ENCODE measurements at regions not wholly inside any gene's neighbourhood (a gene's known extent, or its start where the extent isn't known, plus 50 kb on each side); places are given as distances from the start of the nearest gene placed in this dataset.

GRCh38 chr2:221205103-221205673, 366.9 kb downstream of the EPHA4 start:
- DNase-seq: no peak

- no peak for DNase-seq
Measured at GRCh38 chr2:221210686-221211085, 361.4 kb downstream of the EPHA4 start.

- DNase-seq: no peak
Measured at GRCh38 chr2:221211653-221212052, 360.5 kb downstream of the EPHA4 start.

- no peak for DNase-seq
Measured at GRCh38 chr2:221212105-221212504, 360.0 kb downstream of the EPHA4 start.

GRCh38 chr2:221215487-221215886, 356.6 kb downstream of the EPHA4 start:
- no peak for DNase-seq

GRCh38 chr2:221216636-221217035, 355.5 kb downstream of the EPHA4 start:
- no peak for DNase-seq

GRCh38 chr2:221225752-221226151, 346.4 kb downstream of the EPHA4 start:
- DNase-seq: no peak

- no peak for DNase-seq
Measured at GRCh38 chr2:221228214-221228769, 343.8 kb downstream of the EPHA4 start.

GRCh38 chr2:221229099-221229498, 343.0 kb downstream of the EPHA4 start:
- no peak for DNase-seq

- no peak for DNase-seq
Measured at GRCh38 chr2:221231511-221231910, 340.6 kb downstream of the EPHA4 start.

GRCh38 chr2:221235941-221236340, 336.2 kb downstream of the EPHA4 start:
- no peak for DNase-seq

GRCh38 chr2:221241072-221241471, 331.0 kb downstream of the EPHA4 start:
- DNase-seq: no peak

- no peak for DNase-seq
Measured at GRCh38 chr2:221243771-221244170, 328.3 kb downstream of the EPHA4 start.

GRCh38 chr2:221245045-221245444, 327.1 kb downstream of the EPHA4 start:
- no peak for DNase-seq

- DNase-seq: no peak
Measured at GRCh38 chr2:221245772-221246171, 326.3 kb downstream of the EPHA4 start.

- DNase-seq: no peak
Measured at GRCh38 chr2:221254299-221254698, 317.8 kb downstream of the EPHA4 start.

GRCh38 chr2:221255862-221256261, 316.2 kb downstream of the EPHA4 start:
- no peak for DNase-seq

- DNase-seq: no peak
Measured at GRCh38 chr2:221258464-221258863, 313.6 kb downstream of the EPHA4 start.

GRCh38 chr2:221262651-221263050, 309.5 kb downstream of the EPHA4 start:
- DNase-seq: no peak

GRCh38 chr2:221263573-221263972, 308.5 kb downstream of the EPHA4 start:
- DNase-seq: no peak

- DNase-seq: no peak
Measured at GRCh38 chr2:221264318-221264717, 307.8 kb downstream of the EPHA4 start.

GRCh38 chr2:221267773-221268425, 304.2 kb downstream of the EPHA4 start:
- DNase-seq: no peak

GRCh38 chr2:221268631-221269030, 303.5 kb downstream of the EPHA4 start:
- no peak for DNase-seq

- DNase-seq: no peak
Measured at GRCh38 chr2:221270806-221271205, 301.3 kb downstream of the EPHA4 start.

GRCh38 chr2:221272729-221273128, 299.4 kb downstream of the EPHA4 start:
- no peak for DNase-seq

Data from GOT3 (cell line).